ENCODE measurements at regions not wholly inside any gene's neighbourhood (a gene's known extent, or its start where the extent isn't known, plus 50 kb on each side); places are given as distances from the start of the nearest gene placed in this dataset.

- DNase-seq, result no peak
Observed at GRCh38 chr10:71161425-71161824, 50.9 kb upstream of the UNC5B start.

Data from stimulated activated CD4-positive, alpha-beta T cell treated with anti-CD3 and anti-CD28 coated beads, Interleukin-2, amount 100 ng/mL, for 48 hours (primary cell).